ENCODE measurements at regions not wholly inside any gene's neighbourhood (a gene's known extent, or its start where the extent isn't known, plus 50 kb on each side); places are given as distances from the start of the nearest gene placed in this dataset.

GRCh38 chr7:42805601-42806000 lies 106.3 kb downstream of the C7orf25 start:
- Histone ChIP-seq H3K9ac (ENCODE audit: low read depth, low read length) (no peak overlapping the region), H3K27ac (ENCODE audit: low read depth, low read length) (no peak overlapping the region), H3K36me3 (ENCODE audit: insufficient read depth, low read length) (no peaks in the 10 kb centered on the region), H3K9me3 (ENCODE audit: insufficient read depth, low read depth, low read length) (no peaks in the 10 kb centered on the region), H3K4me3 (ENCODE audit: low read length) (no peak overlapping the region), H3K4me1 (ENCODE audit: insufficient read depth, low read length) (peaks cover 4% of the 10 kb centered on the region; the same call in 1 of the 2 replicates), H3K27me3 (ENCODE audit: insufficient read depth, low read length) (no peaks in the 10 kb centered on the region)
- WGBS: 89% methylated on average over 2 of the region's 2 CpGs

DNA sequence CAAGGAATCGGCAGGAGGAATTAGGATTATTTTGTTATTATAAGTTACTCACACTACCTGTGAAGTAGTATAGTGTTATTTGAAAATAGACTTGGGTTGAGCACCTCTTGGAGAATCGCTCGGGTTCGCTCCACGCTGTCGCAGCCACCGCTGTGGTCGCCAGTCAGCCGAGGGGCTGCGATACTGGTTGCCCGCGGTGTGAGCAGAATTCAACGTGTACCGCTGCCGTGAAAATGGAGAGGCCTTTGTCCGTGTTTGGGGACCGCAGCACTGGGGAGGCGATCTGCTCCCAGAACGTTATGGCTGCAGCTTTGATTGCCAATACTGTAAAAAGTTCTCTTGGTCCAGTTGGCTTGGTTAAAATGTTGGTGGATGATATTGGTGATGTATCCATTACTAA lies 117.2 kb downstream of the C7orf25 start:
- Histone ChIP-seq H3K27me3 (ENCODE audit: insufficient read depth, low read length) (no peaks in the 10 kb centered on the region), H3K4me1 (ENCODE audit: insufficient read depth, low read length) (no peaks in the 10 kb centered on the region), H3K4me3 (ENCODE audit: low read length) (no peak overlapping the region), H3K9ac (ENCODE audit: low read depth, low read length) (no peak overlapping the region), H3K9me3 (ENCODE audit: insufficient read depth, low read depth, low read length) (no peaks in the 10 kb centered on the region), H3K27ac (ENCODE audit: low read depth, low read length) (no peak overlapping the region), H3K36me3 (ENCODE audit: insufficient read depth, low read length) (no peaks in the 10 kb centered on the region)
- WGBS: 97% methylated on average over 18 of the region's 19 CpGs

DNA sequence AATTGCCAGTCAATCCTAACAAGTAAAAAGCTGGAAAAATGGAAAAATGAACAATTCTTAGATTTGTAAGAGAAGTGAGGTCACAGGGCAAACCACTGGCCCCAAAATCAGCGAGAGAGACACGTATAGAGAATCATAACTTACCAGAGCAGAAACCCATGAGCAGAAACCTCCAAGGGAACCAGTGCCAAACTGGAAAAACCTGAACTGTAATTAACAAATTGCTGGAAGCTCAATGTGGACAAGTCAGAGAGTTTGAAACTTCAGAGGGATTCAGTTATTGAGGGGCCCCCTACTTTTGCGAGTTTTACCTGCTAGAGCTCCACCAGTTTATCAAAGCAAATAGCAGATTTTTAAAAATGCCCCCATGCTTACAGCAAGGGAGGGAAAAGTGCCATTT lies 119.0 kb downstream of the C7orf25 start:
- 100% methylated on average over 3 of the region's 3 CpGs for WGBS
- Histone ChIP-seq H3K4me3 (ENCODE audit: low read length) (no peak overlapping the region), H3K36me3 (ENCODE audit: insufficient read depth, low read length) (no peaks in the 10 kb centered on the region), H3K4me1 (ENCODE audit: insufficient read depth, low read length) (no peaks in the 10 kb centered on the region), H3K27ac (ENCODE audit: low read depth, low read length) (no peak overlapping the region), H3K27me3 (ENCODE audit: insufficient read depth, low read length) (no peaks in the 10 kb centered on the region), H3K9ac (ENCODE audit: low read depth, low read length) (no peak overlapping the region), H3K9me3 (ENCODE audit: insufficient read depth, low read depth, low read length) (no peaks in the 10 kb centered on the region)

DNA sequence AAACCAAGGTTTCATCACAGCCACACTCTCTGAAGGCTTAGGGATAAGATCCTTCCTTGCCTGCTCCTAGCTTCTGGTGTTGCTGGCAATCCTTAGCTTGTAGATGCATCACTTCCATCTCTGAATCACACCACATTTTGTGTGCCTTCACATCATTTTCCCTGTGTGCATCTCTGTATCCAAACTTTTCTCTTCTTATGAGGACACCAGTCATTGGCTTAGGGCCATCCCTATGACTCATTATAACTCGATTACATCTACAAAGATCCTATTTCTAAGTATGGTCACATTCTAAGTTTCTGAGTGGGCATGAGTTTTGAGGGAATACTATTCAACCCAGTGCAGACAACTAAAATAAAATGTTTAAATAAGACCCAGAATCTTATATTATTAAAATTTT lies 121.7 kb downstream of the C7orf25 start:
- WGBS: 67% methylated on average over 1 of the region's 1 CpG
- Histone ChIP-seq H3K27ac (ENCODE audit: low read depth, low read length) (no peak overlapping the region), H3K27me3 (ENCODE audit: insufficient read depth, low read length) (no peaks in the 10 kb centered on the region), H3K9me3 (ENCODE audit: insufficient read depth, low read depth, low read length) (no peaks in the 10 kb centered on the region), H3K9ac (ENCODE audit: low read depth, low read length) (no peak overlapping the region), H3K36me3 (ENCODE audit: insufficient read depth, low read length) (no peaks in the 10 kb centered on the region), H3K4me1 (ENCODE audit: insufficient read depth, low read length) (no peaks in the 10 kb centered on the region), H3K4me3 (ENCODE audit: low read length) (no peak overlapping the region)

- Histone ChIP-seq H3K4me1 (ENCODE audit: insufficient read depth, low read length) (no peaks in the 10 kb centered on the region), H3K27me3 (ENCODE audit: insufficient read depth, low read length) (no peaks in the 10 kb centered on the region), H3K4me3 (ENCODE audit: low read length) (no peak overlapping the region), H3K9me3 (ENCODE audit: insufficient read depth, low read depth, low read length) (peaks cover 14% of the 10 kb centered on the region), H3K36me3 (ENCODE audit: insufficient read depth, low read length) (no peaks in the 10 kb centered on the region), H3K9ac (ENCODE audit: low read depth, low read length) (no peak overlapping the region), H3K27ac (ENCODE audit: low read depth, low read length) (no peak overlapping the region)
- WGBS: 93% methylated on average over 3 of the region's 4 CpGs
Measured at GRCh38 chr7:42774436-42774835, 137.4 kb downstream of the C7orf25 start.

- 93% methylated on average over 3 of the region's 3 CpGs for WGBS
- H3K4me1 ChIP-seq (ENCODE audit: insufficient read depth, low read length): no peaks in the 10 kb centered on the region
- no peak overlapping the region for H3K4me3 ChIP-seq (ENCODE audit: low read length)
- no peaks in the 10 kb centered on the region for H3K27me3 ChIP-seq (ENCODE audit: insufficient read depth, low read length)
- H3K27ac ChIP-seq (ENCODE audit: low read depth, low read length): no peak overlapping the region
- H3K9me3 ChIP-seq (ENCODE audit: insufficient read depth, low read depth, low read length): no peaks in the 10 kb centered on the region
- H3K36me3 ChIP-seq (ENCODE audit: insufficient read depth, low read length): no peaks in the 10 kb centered on the region
- no peak overlapping the region for H3K9ac ChIP-seq (ENCODE audit: low read depth, low read length)
Measured at GRCh38 chr7:42770114-42770513, 141.8 kb downstream of the C7orf25 start.

DNA sequence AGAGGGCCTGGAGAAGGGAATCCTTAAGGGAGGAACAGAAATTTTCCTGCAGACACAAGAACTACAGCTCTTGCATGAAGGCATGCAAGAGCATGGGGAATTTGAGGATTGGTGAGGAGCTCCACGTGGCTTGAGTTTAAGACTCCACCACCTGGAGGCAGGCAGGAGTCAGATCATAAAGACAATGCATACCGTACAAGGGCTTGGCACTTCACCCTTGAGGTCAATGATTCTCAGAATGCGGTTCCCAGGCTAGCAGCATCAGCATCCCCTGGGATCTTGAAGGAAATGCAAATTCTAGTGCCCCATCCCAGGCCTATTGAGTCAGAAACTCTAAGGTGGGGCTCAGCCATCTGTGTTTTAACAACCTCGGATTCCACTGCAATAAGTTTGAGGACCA lies 143.8 kb downstream of the C7orf25 start:
- no peaks in the 10 kb centered on the region for H3K9me3 ChIP-seq (ENCODE audit: insufficient read depth, low read depth, low read length)
- H3K4me3 ChIP-seq (ENCODE audit: low read length): no peak overlapping the region
- H3K4me1 ChIP-seq (ENCODE audit: insufficient read depth, low read length): no peaks in the 10 kb centered on the region
- H3K27ac ChIP-seq (ENCODE audit: low read depth, low read length): no peak overlapping the region
- no peaks in the 10 kb centered on the region for H3K36me3 ChIP-seq (ENCODE audit: insufficient read depth, low read length)
- no peak overlapping the region for H3K9ac ChIP-seq (ENCODE audit: low read depth, low read length)
- no peaks in the 10 kb centered on the region for H3K27me3 ChIP-seq (ENCODE audit: insufficient read depth, low read length)
- WGBS: 78% methylated on average over 4 of the region's 4 CpGs

GRCh38 chr7:42766782-42767423 lies 145.0 kb downstream of the C7orf25 start:
- Histone ChIP-seq H3K9me3 (ENCODE audit: insufficient read depth, low read depth, low read length) (no peaks in the 10 kb centered on the region), H3K27ac (ENCODE audit: low read depth, low read length) (no peak overlapping the region), H3K9ac (ENCODE audit: low read depth, low read length) (no peak overlapping the region), H3K36me3 (ENCODE audit: insufficient read depth, low read length) (no peaks in the 10 kb centered on the region), H3K4me1 (ENCODE audit: insufficient read depth, low read length) (no peaks in the 10 kb centered on the region), H3K4me3 (ENCODE audit: low read length) (no peak overlapping the region), H3K27me3 (ENCODE audit: insufficient read depth, low read length) (no peaks in the 10 kb centered on the region)
- WGBS: 90% methylated on average over 3 of the region's 3 CpGs

- H3K4me1 ChIP-seq (ENCODE audit: insufficient read depth, low read length): no peaks in the 10 kb centered on the region
- no peak overlapping the region for H3K4me3 ChIP-seq (ENCODE audit: low read length)
- no peak overlapping the region for H3K9ac ChIP-seq (ENCODE audit: low read depth, low read length)
- no peaks in the 10 kb centered on the region for H3K9me3 ChIP-seq (ENCODE audit: insufficient read depth, low read depth, low read length)
- H3K36me3 ChIP-seq (ENCODE audit: insufficient read depth, low read length): no peaks in the 10 kb centered on the region
- no peak overlapping the region for H3K27ac ChIP-seq (ENCODE audit: low read depth, low read length)
- 86% methylated on average over 2 of the region's 2 CpGs for WGBS
- no peaks in the 10 kb centered on the region for H3K27me3 ChIP-seq (ENCODE audit: insufficient read depth, low read length)
Measured at GRCh38 chr7:42765931-42766330, 145.9 kb downstream of the C7orf25 start.

DNA sequence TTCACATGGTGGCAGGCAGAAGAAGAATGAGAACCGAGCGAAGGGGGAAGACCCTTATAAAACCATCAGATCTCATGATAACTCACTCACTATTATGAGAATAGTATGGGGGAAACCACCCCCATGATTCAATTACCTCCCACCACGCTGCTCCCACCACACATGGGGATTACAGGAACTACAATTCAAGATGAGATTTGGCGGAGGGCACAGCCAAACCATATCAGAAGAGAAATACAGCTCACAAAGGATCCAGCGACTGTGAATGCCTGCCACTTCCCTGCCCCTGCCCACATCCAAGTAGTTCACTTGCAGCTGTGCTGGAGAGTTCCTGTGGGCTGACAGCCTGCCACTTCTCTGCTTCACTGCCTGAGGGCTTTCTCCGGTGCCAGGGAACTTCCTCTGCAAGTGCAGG lies 148.7 kb downstream of the C7orf25 start:
- H3K9me3 ChIP-seq (ENCODE audit: insufficient read depth, low read depth, low read length): no peaks in the 10 kb centered on the region
- WGBS: 91% methylated on average over 4 of the region's 6 CpGs
- H3K4me1 ChIP-seq (ENCODE audit: insufficient read depth, low read length): no peaks in the 10 kb centered on the region
- H3K36me3 ChIP-seq (ENCODE audit: insufficient read depth, low read length): no peaks in the 10 kb centered on the region
- H3K4me3 ChIP-seq (ENCODE audit: low read length): no peak overlapping the region
- H3K27ac ChIP-seq (ENCODE audit: low read depth, low read length): no peak overlapping the region
- H3K27me3 ChIP-seq (ENCODE audit: insufficient read depth, low read length): no peaks in the 10 kb centered on the region
- H3K9ac ChIP-seq (ENCODE audit: low read depth, low read length): no peak overlapping the region

DNA sequence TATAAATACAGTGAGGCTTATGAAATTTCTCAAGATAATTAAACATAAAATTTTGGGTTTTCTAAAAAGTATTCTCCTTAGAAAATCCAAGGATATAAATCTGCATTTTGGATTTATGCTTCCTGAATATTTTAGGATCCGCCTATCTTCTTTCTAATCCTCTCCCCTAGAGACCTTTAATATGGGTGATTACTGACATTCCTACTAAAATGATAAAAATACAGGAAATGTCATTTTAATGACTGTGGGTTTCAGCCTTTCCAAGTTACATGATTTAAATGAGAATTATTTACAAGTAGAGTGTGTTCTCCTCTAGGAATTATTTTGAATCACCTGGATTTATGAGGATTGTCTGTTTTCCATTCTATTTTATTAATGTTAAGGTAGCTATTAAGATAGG lies 150.4 kb downstream of the C7orf25 start:
- Histone ChIP-seq H3K9me3 (ENCODE audit: insufficient read depth, low read depth, low read length) (no peaks in the 10 kb centered on the region), H3K4me3 (ENCODE audit: low read length) (no peak overlapping the region), H3K27me3 (ENCODE audit: insufficient read depth, low read length) (no peaks in the 10 kb centered on the region), H3K27ac (ENCODE audit: low read depth, low read length) (no peak overlapping the region), H3K4me1 (ENCODE audit: insufficient read depth, low read length) (no peaks in the 10 kb centered on the region), H3K9ac (ENCODE audit: low read depth, low read length) (no peak overlapping the region), H3K36me3 (ENCODE audit: insufficient read depth, low read length) (no peaks in the 10 kb centered on the region)
- WGBS: no CpG with 5 or more reads among the region's 1 CpG

DNA sequence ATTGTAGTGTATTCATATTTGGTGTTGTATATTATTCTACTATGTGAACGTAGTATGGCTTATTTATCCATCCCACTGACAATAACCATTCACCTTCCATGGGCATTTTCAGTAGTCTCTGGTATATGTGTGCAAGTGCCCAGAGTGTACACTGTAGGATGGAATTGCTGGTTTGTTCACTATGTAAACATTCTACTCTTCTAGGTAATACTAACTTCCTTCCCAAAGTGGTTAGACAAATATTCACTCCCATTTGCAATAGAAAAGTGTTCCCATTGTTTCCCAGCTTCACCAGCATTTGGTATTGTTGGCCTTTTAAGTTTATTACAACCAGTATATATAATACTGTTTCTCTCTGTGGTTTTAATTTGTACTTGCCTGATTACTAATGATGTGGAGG lies 153.7 kb downstream of the C7orf25 start:
- no peaks in the 10 kb centered on the region for H3K27me3 ChIP-seq (ENCODE audit: insufficient read depth, low read length)
- WGBS: no CpG with 5 or more reads among the region's 1 CpG
- H3K27ac ChIP-seq (ENCODE audit: low read depth, low read length): no peak overlapping the region
- no peak overlapping the region for H3K4me3 ChIP-seq (ENCODE audit: low read length)
- no peaks in the 10 kb centered on the region for H3K36me3 ChIP-seq (ENCODE audit: insufficient read depth, low read length)
- H3K4me1 ChIP-seq (ENCODE audit: insufficient read depth, low read length): peaks cover 15% of the 10 kb centered on the region
- H3K9ac ChIP-seq (ENCODE audit: low read depth, low read length): no peak overlapping the region
- no peaks in the 10 kb centered on the region for H3K9me3 ChIP-seq (ENCODE audit: insufficient read depth, low read depth, low read length)

All from HUES64 (cell line).